GM23338 (cell line): ENCODE measurements at regions not wholly inside any gene's neighbourhood (a gene's known extent, or its start where the extent isn't known, plus 50 kb on each side); places are given as distances from the start of the nearest gene placed in this dataset.

Experiments
- ATAC-seq: fragments of 200-7000 bp; cut with Tn5 transposase; 3 replicates; pipeline ENCODE4 v1.9.1; 2020
- DNase-seq: peaks from one replicate; pipeline ENCODE4 v3.0.0-alpha.2; 2015; ENCODE audit warnings: low spot score
- H2AFZ ChIP-seq: fragments of 200-600 bp; sonication (generic); 2 replicates; pipeline ENCODE4 v1.8.0; 2016; ENCODE audit warnings: antibody characterized with exemption, mild to moderate bottlenecking, moderate library complexity
- H3F3A ChIP-seq: fragments of 200-600 bp; sonication (generic); replicated peaks from 2 replicates; pipeline ENCODE4 v1.8.0; 2017; ENCODE audit warnings: antibody characterized with exemption, mixed run types, low read depth
- H3K27ac ChIP-seq: fragments of 200-600 bp; sonication (generic); 2 replicates; pipeline ENCODE4 v1.6.1; 2016; ENCODE audit warnings: low read depth
- H3K27me3 ChIP-seq: fragments of 200-600 bp; sonication (generic); 2 replicates; pipeline ENCODE4 v1.8.0; 2016; ENCODE audit warnings: mild to moderate bottlenecking, mixed run types, moderate library complexity; ENCODE audit not compliant: insufficient read depth
- H3K36me3 ChIP-seq: fragments of 200-600 bp; sonication (generic); 2 replicates; pipeline ENCODE4 v1.8.0; 2016; ENCODE audit warnings: mild to moderate bottlenecking; ENCODE audit not compliant: insufficient read depth
- H3K4me1 ChIP-seq: fragments of 200-600 bp; sonication (generic); 2 replicates; pipeline ENCODE4 v1.8.0; 2016; ENCODE audit warnings: mild to moderate bottlenecking, moderate library complexity; ENCODE audit not compliant: insufficient read depth
- H3K4me2 ChIP-seq: fragments of 200-600 bp; sonication (generic); 2 replicates; pipeline ENCODE4 v1.7.1; 2017; ENCODE audit warnings: mixed run types
- H3K4me3 ChIP-seq: fragments of 200-600 bp; sonication (generic); 2 replicates; pipeline ENCODE4 v1.6.1; 2016; ENCODE audit warnings: mixed run types
- H3K79me2 ChIP-seq: fragments of 200-600 bp; sonication (generic); replicated peaks from 2 replicates; pipeline ENCODE4 v1.8.0; 2017; ENCODE audit warnings: mild to moderate bottlenecking; ENCODE audit not compliant: insufficient read depth
- H3K9me2 ChIP-seq: fragments of 200-600 bp; sonication (generic); 2 replicates; pipeline ENCODE4 v1.8.0; 2017; ENCODE audit not compliant: insufficient read depth
- H4K20me1 ChIP-seq: fragments of 200-600 bp; sonication (generic); replicated peaks from 2 replicates; pipeline ENCODE4 v1.8.0; 2017; ENCODE audit warnings: mild to moderate bottlenecking; ENCODE audit not compliant: insufficient read depth
- H3K27ac Mint-ChIP-seq: 2 replicates; pipeline ENCODE4 v1.8.0; 2020; ENCODE audit warnings: inconsistent platforms, mild to moderate bottlenecking, moderate library complexity, mixed read lengths
- H3K27me3 Mint-ChIP-seq: 3 replicates; pipeline ENCODE4 v1.8.0; 2022; ENCODE audit warnings: low read depth, mild to moderate bottlenecking, moderate library complexity, mixed read lengths, inconsistent platforms; ENCODE audit not compliant: insufficient read depth, poor library complexity
- H3K36me3 Mint-ChIP-seq: 3 replicates; pipeline ENCODE4 v1.8.0; 2021; ENCODE audit warnings: low read depth, mild to moderate bottlenecking, inconsistent platforms, moderate library complexity, mixed read lengths
- H3K4me1 Mint-ChIP-seq: 3 replicates; pipeline ENCODE4 v1.8.0; 2020; ENCODE audit warnings: mild to moderate bottlenecking, inconsistent platforms, mixed read lengths
- H3K4me3 Mint-ChIP-seq: 3 replicates; pipeline ENCODE4 v1.8.0; 2021; ENCODE audit warnings: moderate library complexity, mild to moderate bottlenecking, inconsistent platforms, mixed read lengths
- H3K9me3 Mint-ChIP-seq: 3 replicates; pipeline ENCODE4 v1.8.0; 2020; ENCODE audit warnings: moderate library complexity, mild to moderate bottlenecking, inconsistent platforms, mixed read lengths
- EZH2 ChIP-seq: fragments of 200-600 bp; sonication (generic); IDR thresholded peaks from one replicate; pipeline ENCODE4 v1.8.0; 2017; ENCODE audit warnings: antibody characterized with exemption, mild to moderate bottlenecking, low read depth; ENCODE audit not compliant: unreplicated experiment
- EZH2phosphoT487 ChIP-seq: fragments of 200-600 bp; sonication (generic); IDR thresholded peaks from one replicate; pipeline ENCODE4 v1.8.1; 2018; ENCODE audit warnings: antibody characterized with exemption; ENCODE audit not compliant: unreplicated experiment
- JUNB ChIP-seq: IDR thresholded peaks from one replicate; pipeline ENCODE4 v1.6.1; 2016; ENCODE audit warnings: antibody characterized with exemption; ENCODE audit not compliant: unreplicated experiment
- NANOG ChIP-seq: IDR thresholded peaks from 2 replicates; pipeline ENCODE4 v1.6.1; 2016; ENCODE audit warnings: antibody characterized with exemption, borderline replicate concordance
- POLR2AphosphoS5 ChIP-seq: IDR thresholded peaks from 2 replicates; pipeline ENCODE4 v1.6.1; 2016; ENCODE audit warnings: antibody characterized with exemption, low read depth
- STAT1 ChIP-seq: IDR thresholded peaks from one replicate; pipeline ENCODE4 v1.6.1; 2016; ENCODE audit warnings: antibody characterized with exemption; ENCODE audit not compliant: unreplicated experiment
- ZNF331 ChIP-seq: fragments of 250-450 bp; sonication (Bioruptor Pico); IDR thresholded peaks from 2 replicates; pipeline ENCODE4 v1.5.0; 2020; ENCODE audit warnings: low read depth, mild to moderate bottlenecking, moderate library complexity
- TF ChIP-seq, protein P1 (sequence below), 2 experiments: fragments of 200-600 bp in 1 of 2; sonication (generic) in 1 of 2; conservative IDR thresholded peaks; 2 replicates each; pipeline versions ENCODE4 v1.5.1 to v1.6.1; 2016 to 2017; ENCODE audit warnings: antibody characterized with exemption in 2 of 2, low read depth in 2 of 2, mild to moderate bottlenecking in 2 of 2, moderate library complexity in 1 of 2
- TF ChIP-seq, protein P2 (sequence below): IDR thresholded peaks from one replicate; pipeline ENCODE4 v1.6.1; 2018; ENCODE audit warnings: antibody characterized with exemption; ENCODE audit not compliant: unreplicated experiment

DNA sequence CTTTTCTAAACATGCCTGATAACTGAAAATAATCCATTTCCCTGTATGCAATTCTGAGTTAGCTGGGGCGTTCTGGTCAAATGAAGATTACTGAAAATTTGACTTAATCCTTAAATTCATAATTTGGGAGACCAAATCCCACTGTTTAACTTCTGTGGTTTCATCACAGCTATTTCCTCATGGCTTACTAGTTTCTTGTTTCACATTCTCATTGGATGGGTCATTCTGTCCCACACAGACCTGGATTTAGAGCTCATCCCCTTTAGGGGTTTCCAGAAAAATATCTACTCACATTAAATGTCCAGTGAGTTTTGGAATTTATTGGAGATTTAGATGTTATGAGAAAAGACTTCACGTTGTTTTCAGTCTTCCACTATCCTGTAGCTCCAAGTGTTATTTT is 709.3 kb upstream of the KLHL1 start:
- Histone ChIP-seq H3F3A (no peaks in the 10 kb centered on the region), H4K20me1 (no peaks in the 10 kb centered on the region), H3K4me2 (no peak overlapping the region), H2AFZ (no peak overlapping the region), H3K9me2 (peaks cover 12% of the 10 kb centered on the region; the same call in 1 of the 2 replicates), H3K27ac (no peak overlapping the region), H3K79me2 (no peaks in the 10 kb centered on the region), H3K27me3 (no peaks in the 10 kb centered on the region), H3K4me1 (no peaks in the 10 kb centered on the region), H3K4me3 (no peak overlapping the region), H3K36me3 (no peaks in the 10 kb centered on the region)
- H3K9me3 Mint-ChIP-seq = no peaks in the 10 kb centered on the region
- TF ChIP-seq ZNF331 (CRISPR knock-in tag) (no peak), STAT1 (no peak), EZH2phosphoT487 (no peak), NANOG (no peak), JUNB (no peak), EZH2 (no peak), POLR2AphosphoS5 (no peak)
- TF ChIP-seq, protein P1, sequence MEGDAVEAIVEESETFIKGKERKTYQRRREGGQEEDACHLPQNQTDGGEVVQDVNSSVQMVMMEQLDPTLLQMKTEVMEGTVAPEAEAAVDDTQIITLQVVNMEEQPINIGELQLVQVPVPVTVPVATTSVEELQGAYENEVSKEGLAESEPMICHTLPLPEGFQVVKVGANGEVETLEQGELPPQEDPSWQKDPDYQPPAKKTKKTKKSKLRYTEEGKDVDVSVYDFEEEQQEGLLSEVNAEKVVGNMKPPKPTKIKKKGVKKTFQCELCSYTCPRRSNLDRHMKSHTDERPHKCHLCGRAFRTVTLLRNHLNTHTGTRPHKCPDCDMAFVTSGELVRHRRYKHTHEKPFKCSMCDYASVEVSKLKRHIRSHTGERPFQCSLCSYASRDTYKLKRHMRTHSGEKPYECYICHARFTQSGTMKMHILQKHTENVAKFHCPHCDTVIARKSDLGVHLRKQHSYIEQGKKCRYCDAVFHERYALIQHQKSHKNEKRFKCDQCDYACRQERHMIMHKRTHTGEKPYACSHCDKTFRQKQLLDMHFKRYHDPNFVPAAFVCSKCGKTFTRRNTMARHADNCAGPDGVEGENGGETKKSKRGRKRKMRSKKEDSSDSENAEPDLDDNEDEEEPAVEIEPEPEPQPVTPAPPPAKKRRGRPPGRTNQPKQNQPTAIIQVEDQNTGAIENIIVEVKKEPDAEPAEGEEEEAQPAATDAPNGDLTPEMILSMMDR (conservative IDR thresholded peaks at IDR 0.05; ENCODE audit: low read depth in 2 of 2) = no peak
- no peak overlapping the region for H3K4me3 Mint-ChIP-seq
- no peak overlapping the region for H3K27ac Mint-ChIP-seq
- H3K27me3 Mint-ChIP-seq = no peaks in the 10 kb centered on the region
- no peak for ATAC-seq
- no peaks in the 10 kb centered on the region for H3K4me1 Mint-ChIP-seq
- H3K36me3 Mint-ChIP-seq = no peaks in the 10 kb centered on the region
- DNase-seq = no peak

DNA sequence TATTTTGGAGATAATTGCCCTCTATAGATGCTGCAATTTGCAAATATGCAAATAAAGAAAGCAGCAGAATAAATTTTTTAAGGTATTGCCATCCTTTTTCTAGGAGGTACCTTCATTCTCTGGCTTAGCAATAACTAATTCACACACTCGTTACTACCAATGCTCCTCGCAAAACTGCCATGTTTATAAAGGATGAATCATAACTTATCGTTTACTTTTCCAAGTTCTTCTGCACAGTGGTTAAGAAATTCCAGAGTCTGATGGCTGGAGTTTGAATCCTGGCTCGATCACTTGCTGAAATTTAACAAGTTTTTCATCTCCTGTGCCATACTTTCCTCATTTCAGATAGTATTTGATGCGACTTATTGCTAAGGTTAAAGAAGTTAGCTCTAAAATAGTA is 708.6 kb upstream of the KLHL1 start:
- H3K27ac ChIP-seq = no peak overlapping the region
- no peaks in the 10 kb centered on the region for H3K36me3 Mint-ChIP-seq
- TF ChIP-seq, protein P2, sequence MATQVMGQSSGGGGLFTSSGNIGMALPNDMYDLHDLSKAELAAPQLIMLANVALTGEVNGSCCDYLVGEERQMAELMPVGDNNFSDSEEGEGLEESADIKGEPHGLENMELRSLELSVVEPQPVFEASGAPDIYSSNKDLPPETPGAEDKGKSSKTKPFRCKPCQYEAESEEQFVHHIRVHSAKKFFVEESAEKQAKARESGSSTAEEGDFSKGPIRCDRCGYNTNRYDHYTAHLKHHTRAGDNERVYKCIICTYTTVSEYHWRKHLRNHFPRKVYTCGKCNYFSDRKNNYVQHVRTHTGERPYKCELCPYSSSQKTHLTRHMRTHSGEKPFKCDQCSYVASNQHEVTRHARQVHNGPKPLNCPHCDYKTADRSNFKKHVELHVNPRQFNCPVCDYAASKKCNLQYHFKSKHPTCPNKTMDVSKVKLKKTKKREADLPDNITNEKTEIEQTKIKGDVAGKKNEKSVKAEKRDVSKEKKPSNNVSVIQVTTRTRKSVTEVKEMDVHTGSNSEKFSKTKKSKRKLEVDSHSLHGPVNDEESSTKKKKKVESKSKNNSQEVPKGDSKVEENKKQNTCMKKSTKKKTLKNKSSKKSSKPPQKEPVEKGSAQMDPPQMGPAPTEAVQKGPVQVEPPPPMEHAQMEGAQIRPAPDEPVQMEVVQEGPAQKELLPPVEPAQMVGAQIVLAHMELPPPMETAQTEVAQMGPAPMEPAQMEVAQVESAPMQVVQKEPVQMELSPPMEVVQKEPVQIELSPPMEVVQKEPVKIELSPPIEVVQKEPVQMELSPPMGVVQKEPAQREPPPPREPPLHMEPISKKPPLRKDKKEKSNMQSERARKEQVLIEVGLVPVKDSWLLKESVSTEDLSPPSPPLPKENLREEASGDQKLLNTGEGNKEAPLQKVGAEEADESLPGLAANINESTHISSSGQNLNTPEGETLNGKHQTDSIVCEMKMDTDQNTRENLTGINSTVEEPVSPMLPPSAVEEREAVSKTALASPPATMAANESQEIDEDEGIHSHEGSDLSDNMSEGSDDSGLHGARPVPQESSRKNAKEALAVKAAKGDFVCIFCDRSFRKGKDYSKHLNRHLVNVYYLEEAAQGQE = no peak
- TF ChIP-seq, protein P1 (conservative IDR thresholded peaks at IDR 0.05; ENCODE audit: low read depth in 2 of 2) = no peak

More for the DNA sequence above, 708.6 kb upstream of the KLHL1 start:
- DNase-seq = no peak
- H4K20me1 ChIP-seq = no peaks in the 10 kb centered on the region
- Mint-ChIP-seq H3K4me3 (no peak overlapping the region), H3K27me3 (no peaks in the 10 kb centered on the region), H3K4me1 (no peaks in the 10 kb centered on the region), H3K27ac (no peak overlapping the region), H3K9me3 (no peaks in the 10 kb centered on the region; the same call in 2 of the 3 replicates)
- no peak overlapping the region for H2AFZ ChIP-seq
- H3K4me2 ChIP-seq = no peak overlapping the region
- no peaks in the 10 kb centered on the region for H3K36me3 ChIP-seq
- H3K79me2 ChIP-seq = no peaks in the 10 kb centered on the region
- H3F3A ChIP-seq = no peaks in the 10 kb centered on the region
- no peaks in the 10 kb centered on the region for H3K4me1 ChIP-seq
- ATAC-seq = no peak
- peaks cover 13% of the 10 kb centered on the region; the same call in 1 of the 2 replicates for H3K9me2 ChIP-seq
- no peak overlapping the region for H3K4me3 ChIP-seq
- H3K27me3 ChIP-seq = no peaks in the 10 kb centered on the region
